ENCODE measurements at regions not wholly inside any gene's neighbourhood (a gene's known extent, or its start where the extent isn't known, plus 50 kb on each side); places are given as distances from the start of the nearest gene placed in this dataset.
"Not testable (repeated sequence)": the region's sequence is repeated elsewhere in the genome, so short reads cannot be mapped to it uniquely, and the experiment has no call there.

- no peak for DNase-seq
Measured at GRCh38 chr3:72093270-72093991, 308.5 kb upstream of the PROK2 start.

DNA sequence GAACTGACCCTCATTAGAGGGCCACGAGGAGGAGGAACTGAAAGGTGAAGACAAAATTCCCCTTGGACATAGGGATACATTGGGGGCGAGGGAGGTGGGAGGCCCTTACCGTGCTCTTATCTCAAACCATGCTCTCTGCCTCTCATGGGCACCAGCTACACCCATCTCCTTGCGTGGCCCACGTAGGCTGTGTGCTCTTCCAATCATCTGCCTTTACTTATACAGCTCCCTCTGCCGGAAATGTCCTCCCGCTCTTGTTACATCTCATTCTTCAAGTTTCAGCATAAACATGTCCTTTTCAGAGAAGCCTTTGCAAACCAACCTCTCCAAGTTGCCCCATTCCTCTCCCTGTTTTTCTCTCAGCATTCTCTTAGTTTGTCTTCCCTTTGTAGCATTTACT, 307.8 kb upstream of the PROK2 start:
- no peak for DNase-seq

DNA sequence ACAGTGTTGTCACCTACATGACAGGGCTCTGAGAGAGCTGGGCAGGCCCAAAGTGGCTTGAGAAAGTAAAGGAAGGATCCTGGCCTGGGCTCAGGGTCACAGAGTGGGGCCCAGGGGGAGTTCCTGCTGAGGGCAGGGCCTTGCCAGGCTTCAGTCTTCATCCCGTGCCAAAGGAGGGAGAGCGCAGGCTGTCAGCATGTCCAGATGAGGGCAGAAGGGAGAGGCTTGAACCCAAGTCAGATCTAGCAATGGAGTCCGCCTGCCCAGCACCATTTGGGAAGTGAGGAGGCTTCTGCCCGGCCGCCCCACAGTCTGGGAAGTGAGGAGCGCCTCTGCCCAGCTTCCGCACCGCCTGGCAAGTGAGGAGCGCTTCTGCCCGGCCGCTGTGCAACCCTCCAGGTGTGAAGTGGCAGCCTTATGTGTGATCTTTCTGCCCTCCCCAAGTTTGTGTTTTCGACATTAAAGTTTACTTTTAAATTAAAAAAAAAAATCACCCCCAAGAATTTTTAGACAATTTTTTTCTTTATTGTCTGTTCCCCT, 303.6 kb upstream of the PROK2 start:
- no peak for DNase-seq

DNA sequence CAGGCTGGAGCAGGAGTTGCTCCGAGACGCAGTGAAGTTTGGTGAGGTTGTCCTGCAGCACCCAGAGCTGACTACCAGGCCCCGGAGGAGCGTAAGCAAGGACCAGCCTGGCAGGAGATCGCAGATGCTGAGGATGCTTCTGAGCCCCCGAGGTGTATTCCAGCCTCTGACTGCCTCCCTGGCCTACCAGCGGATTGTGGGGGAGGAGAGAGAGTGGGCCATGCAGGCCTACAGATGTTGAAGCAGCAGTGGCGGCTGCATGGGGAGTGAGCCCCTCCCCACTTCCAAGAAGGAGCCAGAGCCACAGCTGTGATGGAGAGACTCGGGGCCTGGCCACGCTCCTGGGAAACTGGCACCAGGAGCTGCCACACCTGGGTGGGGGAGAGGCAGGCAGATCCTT, 302.5 kb upstream of the PROK2 start:
- no peak for DNase-seq

DNA sequence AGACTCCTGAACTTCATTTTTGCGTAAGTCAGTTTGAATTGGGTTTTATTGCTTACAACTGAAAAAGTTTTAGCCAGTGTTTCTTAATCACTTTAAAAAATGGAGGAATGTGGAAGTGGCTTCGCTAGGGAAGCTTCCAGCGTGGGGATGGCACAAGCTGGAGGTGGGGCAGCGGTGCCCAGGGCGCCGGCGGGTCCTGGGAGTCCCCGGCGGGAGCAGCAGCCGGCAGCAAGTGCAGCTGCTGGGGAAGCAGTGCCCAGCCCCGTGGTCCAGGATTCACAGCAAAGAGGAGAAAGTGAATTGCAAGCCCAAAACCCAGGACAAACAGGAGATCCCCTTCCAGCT, 301.8 kb upstream of the PROK2 start:
- DNase-seq, result no peak

GRCh38 chr3:72086042-72086742, 301.2 kb upstream of the PROK2 start:
- no peak for DNase-seq

- DNase-seq, result no peak
Measured at GRCh38 chr3:72085036-72085435, 300.1 kb upstream of the PROK2 start.

DNA sequence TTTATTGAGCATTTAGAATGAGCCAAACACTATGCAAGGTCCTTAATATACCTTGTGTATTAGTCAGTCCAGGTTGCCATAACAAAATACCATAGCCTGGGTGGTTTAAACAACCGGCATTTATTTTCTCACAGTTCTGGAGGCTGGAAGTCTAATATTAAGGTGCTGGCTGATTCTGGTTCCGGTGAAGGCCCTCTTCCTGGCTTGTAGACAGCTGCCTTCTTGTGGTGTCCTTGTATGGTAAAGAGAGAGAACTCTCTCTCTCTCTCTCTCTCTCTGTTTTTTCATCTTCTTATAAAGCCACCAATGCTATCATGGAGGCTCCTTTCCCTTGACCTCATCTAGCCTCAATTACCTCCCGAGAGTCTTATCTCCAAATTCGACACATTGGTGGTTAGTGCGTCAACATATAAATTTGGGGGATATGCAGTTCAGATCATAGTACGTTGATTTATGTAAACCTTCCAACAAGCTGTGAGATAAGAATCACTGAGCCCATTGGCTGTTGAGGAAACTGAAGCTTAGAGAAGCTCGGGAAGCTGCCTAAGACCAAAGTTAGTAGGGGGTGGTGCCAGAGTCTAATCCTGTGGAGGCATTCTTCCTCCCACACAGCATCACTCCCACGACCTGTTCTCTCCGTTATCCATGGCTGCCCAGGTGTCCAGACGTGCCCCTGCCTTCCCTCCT, 298.0 kb upstream of the PROK2 start:
- no peak for DNase-seq

DNA sequence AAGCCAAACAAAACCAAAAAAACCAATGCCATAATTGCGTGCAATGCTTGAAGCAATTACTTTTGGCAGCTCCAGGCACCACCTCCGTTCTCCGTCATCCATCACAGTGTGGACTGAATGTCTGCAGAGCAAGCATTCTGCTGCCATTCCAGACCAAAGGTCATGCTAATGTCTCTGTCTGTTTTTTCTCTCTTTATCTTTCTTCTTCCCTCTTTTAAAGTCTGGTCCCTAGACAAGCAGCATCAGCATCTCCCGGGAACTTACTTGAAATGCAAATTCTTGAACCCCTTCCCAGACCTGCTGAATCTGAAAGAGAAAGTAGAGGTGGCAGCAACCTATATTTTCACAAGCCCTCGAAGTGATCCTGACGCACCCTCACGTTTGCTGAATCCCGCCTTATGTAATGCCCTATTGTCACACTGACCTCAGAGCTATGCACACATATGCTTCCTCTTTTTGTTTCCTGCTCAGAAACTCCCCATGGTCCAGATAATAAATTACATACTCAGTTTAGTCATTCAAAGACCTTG, 297.3 kb upstream of the PROK2 start:
- DNase-seq, result no peak

GRCh38 chr3:72081471-72082185, 296.7 kb upstream of the PROK2 start:
- DNase-seq, result no peak

GRCh38 chr3:72080800-72081199, 295.9 kb upstream of the PROK2 start:
- DNase-seq, result no peak

DNA sequence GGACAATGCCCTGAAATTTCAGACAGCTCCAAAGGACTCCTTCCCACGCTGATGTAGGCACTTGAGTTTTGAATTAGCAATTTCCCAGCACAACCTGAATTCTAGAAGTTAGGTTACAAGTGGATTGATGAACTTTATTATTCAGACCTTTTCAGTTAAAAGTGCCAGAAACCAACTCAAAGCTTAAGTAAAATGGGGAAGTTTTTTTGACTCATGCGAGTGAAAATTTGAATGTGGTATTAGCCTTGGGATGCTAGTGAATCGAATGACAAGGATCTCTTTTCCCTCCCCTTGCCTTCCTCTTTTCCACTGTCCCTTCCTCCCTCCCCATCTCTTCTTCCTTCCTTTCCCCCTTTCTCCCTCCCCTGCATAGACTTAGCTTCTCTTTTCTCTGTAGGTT, 295.1 kb upstream of the PROK2 start:
- DNase-seq, result no peak

- DNase-seq, result no peak
Measured at GRCh38 chr3:72079369-72079872, 294.5 kb upstream of the PROK2 start.

DNA sequence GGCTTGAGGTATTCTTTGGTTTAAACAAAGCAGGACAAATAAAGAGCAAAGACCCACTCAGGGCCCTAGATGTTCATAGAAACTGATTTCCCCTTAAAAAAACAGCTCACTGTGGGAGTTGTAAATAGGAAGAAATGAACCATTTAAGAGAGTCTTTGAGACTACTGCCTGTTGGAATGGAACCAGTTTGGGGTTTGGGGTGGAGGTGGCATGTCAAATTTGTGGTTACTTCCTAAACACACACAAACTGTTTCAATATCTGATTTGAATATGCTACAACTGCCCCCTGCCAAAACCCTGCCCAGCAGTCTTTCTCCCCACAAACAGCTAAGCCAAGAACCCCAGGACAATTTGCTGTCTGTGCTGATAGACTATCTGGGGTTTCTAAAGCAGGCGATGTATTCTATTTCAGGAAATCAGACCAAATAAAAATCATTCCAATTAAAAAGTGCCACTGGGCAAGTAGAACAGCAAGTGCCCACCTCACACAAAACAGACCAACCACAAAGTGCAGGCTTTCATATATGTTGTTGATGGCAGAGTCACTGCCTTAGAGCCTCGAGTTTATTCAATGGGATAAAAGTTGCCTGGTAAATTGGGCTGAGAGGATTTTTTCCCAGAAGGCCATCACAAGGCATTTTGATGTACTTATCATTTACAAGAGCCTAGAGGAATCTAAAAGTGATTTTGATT, 293.9 kb upstream of the PROK2 start:
- no peak for DNase-seq

- DNase-seq, result no peak
Measured at GRCh38 chr3:72077473-72078259, 292.7 kb upstream of the PROK2 start.

DNA sequence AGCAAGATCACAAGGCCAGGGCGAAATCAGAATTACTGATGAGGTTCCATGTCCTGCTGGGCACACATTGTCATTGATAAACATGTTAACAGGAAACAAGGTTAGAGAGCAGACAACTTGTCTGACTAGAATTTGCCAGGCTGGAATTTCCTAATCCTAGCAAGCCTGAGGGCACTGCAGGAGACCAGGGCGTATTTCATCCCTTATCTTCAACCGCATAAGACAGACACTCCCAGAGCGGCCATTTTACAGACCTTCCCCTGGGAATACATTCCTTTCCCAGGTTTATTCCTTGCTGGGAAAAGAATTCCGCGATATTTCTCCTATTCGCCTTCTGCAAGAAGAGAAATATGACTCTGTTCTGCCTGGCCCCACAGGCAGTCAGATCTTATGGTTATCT, 290.9 kb upstream of the PROK2 start:
- DNase-seq, result not testable (repeated sequence)

DNA sequence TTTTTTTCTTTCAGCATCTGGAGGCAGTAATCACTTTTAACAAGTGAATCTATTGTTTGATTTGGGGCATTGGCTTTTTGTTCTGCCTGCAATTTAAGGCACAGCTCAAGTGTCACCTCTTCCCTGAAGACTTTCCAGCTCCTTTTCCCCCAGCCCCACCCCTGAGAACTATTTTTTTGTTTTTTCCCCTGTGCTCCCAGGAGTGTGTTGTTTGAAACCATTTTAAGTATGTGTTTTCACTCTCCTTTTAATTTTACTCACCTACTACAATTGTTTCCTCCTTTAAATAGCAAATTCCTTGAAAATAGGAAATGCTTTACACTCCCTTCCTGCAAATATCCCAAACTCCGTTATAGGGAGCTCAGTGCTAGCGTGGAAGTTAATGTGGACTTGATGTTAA, 286.7 kb upstream of the PROK2 start:
- no peak for DNase-seq

DNA sequence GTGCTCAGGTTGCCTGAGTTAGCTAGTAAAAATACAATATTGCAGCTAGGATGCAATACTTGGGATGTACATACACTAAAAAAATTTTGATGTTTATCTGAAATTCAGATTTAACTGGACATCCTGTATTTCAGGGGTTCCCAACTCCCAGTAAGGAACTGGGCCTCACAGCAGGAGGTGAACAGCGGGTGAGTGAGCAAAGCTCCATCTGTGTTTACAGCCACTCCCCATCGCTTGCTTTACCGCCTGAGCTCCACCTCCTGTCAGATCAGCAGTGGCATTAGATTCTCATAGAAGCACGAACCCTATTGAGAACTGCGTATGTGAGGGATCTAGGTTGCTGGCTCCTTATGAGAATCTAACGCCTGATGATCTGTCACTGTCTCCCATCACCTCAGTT, 285.1 kb upstream of the PROK2 start:
- no peak for DNase-seq

DNA sequence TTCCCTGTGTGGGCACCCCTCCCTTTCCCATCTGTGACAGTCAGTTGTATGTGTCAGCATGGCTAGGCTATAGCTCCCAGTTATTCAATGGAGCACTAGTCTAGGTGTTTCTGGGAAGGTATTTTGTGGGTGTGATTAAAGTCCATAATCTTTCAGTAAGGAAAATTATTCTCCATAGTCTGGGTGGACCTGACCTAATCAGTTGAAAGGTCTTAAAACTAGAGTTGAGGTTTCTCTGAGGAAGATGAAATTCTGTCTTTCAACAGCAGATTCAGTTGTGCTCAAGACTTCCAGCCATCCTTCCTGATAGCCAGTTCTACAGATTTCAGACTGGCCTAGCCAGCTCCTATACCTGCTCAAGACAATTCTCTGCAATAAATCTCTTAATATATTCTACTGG, 284.6 kb upstream of the PROK2 start:
- DNase-seq, result no peak

GRCh38 chr3:72068621-72069020, 283.7 kb upstream of the PROK2 start:
- no peak for DNase-seq

GRCh38 chr3:72067721-72068120, 282.8 kb upstream of the PROK2 start:
- no peak for DNase-seq
